GM18507 (cell line): ENCODE measurements at regions not wholly inside any gene's neighbourhood (a gene's known extent, or its start where the extent isn't known, plus 50 kb on each side); places are given as distances from the start of the nearest gene placed in this dataset.

Experiments
- DNase-seq: peaks from one replicate; pipeline ENCODE4 v3.0.0; 2011; ENCODE audit warnings: low read depth; ENCODE audit not compliant: insufficient read length; ENCODE audit errors: extremely low spot score
- FAIRE-seq: peaks from 2 replicates; lab custom pipeline; 2011; peaks lifted over from hg19 to GRCh38; lab: Jason Lieb, UNC

GRCh38 chr1:219302697-219303096 lies 129.0 kb downstream of the LYPLAL1 start:
- no peak for DNase-seq
- FAIRE-seq, result no peak

DNA sequence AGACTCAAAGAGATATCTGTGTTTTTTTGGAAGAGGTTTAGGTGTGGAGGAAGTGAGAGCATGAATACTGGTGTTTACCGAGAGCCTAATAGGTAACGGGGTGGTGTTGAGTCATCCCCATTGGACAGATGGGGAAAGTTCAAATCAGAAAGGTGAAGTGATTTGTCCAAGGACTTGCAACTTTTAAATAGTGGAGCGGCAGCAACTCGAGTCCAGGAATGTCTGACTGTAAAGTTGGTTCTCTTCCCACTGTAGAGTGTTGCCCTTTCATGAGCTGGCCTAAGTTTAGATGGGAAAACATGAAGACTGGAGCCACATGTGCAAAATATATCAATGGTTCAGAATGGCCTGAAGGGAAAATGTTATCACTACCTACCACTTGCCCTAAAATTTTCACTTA lies 125.7 kb downstream of the LYPLAL1 start:
- DNase-seq, result no peak
- FAIRE-seq, result no peak

- DNase-seq (no peak), FAIRE-seq (no peak)
These were observed 125.0 kb downstream of the LYPLAL1 start for GRCh38 chr1:219298571-219299148.

- FAIRE-seq, result no peak
- DNase-seq, result no peak
These were observed 123.0 kb downstream of the LYPLAL1 start for GRCh38 chr1:219296430-219297355.

GRCh38 chr1:219294251-219294650 lies 120.6 kb downstream of the LYPLAL1 start:
- DNase-seq (no peak), FAIRE-seq (no peak)

- FAIRE-seq (no peak), DNase-seq (no peak)
These were observed 119.7 kb downstream of the LYPLAL1 start for GRCh38 chr1:219293410-219293809.

GRCh38 chr1:219292999-219293398 lies 119.3 kb downstream of the LYPLAL1 start:
- no peak for DNase-seq
- no peak for FAIRE-seq

DNA sequence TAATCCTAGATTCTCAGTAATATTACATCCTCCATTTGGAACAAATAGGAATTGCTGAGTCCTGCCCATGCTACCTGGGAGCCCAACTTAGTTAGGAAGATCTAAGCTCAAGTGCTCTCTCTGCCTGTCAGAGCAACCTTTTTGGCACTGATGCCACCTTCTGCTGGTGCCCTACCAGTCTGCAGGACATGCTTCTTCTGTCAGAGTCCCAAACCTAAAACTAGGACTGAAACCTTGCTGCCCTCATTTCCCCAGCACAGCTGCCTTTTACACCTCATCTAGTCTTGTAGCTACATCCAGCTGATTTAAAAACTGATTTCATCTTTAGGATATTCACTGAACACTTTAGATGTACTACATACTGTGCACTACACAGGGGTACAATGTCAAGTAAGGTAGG lies 118.7 kb downstream of the LYPLAL1 start:
- DNase-seq (no peak), FAIRE-seq (no peak)

- no peak for FAIRE-seq
- no peak for DNase-seq
These were observed 115.5 kb downstream of the LYPLAL1 start for GRCh38 chr1:219289171-219289570.

- DNase-seq (no peak), FAIRE-seq (no peak)
These were observed 109.9 kb downstream of the LYPLAL1 start for GRCh38 chr1:219283541-219283940.

GRCh38 chr1:219281831-219282230 lies 108.2 kb downstream of the LYPLAL1 start:
- FAIRE-seq (no peak), DNase-seq (no peak)

GRCh38 chr1:219279017-219279770 lies 105.5 kb downstream of the LYPLAL1 start:
- DNase-seq (no peak), FAIRE-seq (no peak)

- no peak for FAIRE-seq
- no peak for DNase-seq
These were observed 104.6 kb downstream of the LYPLAL1 start for GRCh38 chr1:219278288-219278687.

- FAIRE-seq (no peak), DNase-seq (no peak)
These were observed 103.8 kb downstream of the LYPLAL1 start for GRCh38 chr1:219277304-219278105.

- DNase-seq, result no peak
- no peak for FAIRE-seq
These were observed 102.5 kb downstream of the LYPLAL1 start for GRCh38 chr1:219276049-219276738.

DNA sequence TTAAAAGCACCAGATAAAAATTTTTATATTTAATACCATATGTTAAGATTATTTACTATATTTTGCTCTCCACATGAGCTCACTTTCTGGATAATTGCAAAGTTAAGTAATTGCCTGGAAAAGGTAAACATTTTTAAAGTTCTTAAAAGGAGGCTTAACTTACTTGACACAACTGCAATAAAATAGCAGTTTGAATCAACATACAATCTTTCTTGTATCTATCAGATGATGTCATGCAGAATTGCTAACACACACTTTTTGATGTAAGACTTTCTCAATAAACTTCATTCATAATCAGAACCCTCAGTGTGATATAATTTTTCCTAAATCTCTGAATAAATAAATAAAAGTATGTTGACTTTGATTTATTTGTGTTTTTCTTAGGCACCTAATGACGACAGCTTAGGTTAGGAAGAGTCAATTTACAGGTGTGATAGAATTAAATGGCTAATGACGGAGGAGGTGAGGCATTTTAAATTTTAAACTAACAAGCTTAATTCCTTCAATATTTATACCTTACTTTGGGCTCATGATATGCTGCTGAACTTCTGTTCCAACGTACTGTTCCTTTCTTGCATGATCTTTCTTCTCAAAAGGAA lies 99.5 kb downstream of the LYPLAL1 start:
- DNase-seq (no peak), FAIRE-seq (no peak)

- DNase-seq (no peak), FAIRE-seq (no peak)
These were observed 98.3 kb downstream of the LYPLAL1 start for GRCh38 chr1:219271818-219272535.

GRCh38 chr1:219269171-219269570 lies 95.5 kb downstream of the LYPLAL1 start:
- FAIRE-seq, result no peak
- DNase-seq, result no peak
